H1 (cell line): ENCODE measurements at regions not wholly inside any gene's neighbourhood (a gene's known extent, or its start where the extent isn't known, plus 50 kb on each side); places are given as distances from the start of the nearest gene placed in this dataset.

Source experiments
- BRCA1 ChIP-seq: IDR thresholded peaks from 2 replicates; pipeline ENCODE4 v1.6.1; 2012; ENCODE audit warnings: low read depth, low read length, improper control_type of control experiment
- CTBP2 ChIP-seq: IDR thresholded peaks from 2 replicates; pipeline ENCODE4 v1.7.0; 2011; ENCODE audit warnings: borderline replicate concordance, mild to moderate bottlenecking, moderate library complexity, mixed read lengths, low read length; ENCODE audit not compliant: insufficient read depth, insufficient read length
- EGR1 ChIP-seq: IDR thresholded peaks from 2 replicates; pipeline ENCODE4 v1.6.1; 2011; ENCODE audit warnings: low read depth, low read length, borderline replicate concordance

- TF ChIP-seq CTBP2: no peak
- TF ChIP-seq EGR1: no peak
- TF ChIP-seq BRCA1: no peak
Observed at GRCh38 chr4:67106861-67107460, 438.3 kb downstream of the CENPC start (continued).
